Non-pigmented ciliary epithelial cell (primary cell): ENCODE measurements at regions not wholly inside any gene's neighbourhood (a gene's known extent, or its start where the extent isn't known, plus 50 kb on each side); places are given as distances from the start of the nearest gene placed in this dataset.

Source experiments
- DNase-seq: peaks from one replicate; pipeline ENCODE4 v3.0.0-alpha.2; 2010; ENCODE audit warnings: low read depth

- no peak for DNase-seq
Measured at GRCh38 chr11:92796744-92797143, 172.7 kb upstream of the MTNR1B start.

DNA sequence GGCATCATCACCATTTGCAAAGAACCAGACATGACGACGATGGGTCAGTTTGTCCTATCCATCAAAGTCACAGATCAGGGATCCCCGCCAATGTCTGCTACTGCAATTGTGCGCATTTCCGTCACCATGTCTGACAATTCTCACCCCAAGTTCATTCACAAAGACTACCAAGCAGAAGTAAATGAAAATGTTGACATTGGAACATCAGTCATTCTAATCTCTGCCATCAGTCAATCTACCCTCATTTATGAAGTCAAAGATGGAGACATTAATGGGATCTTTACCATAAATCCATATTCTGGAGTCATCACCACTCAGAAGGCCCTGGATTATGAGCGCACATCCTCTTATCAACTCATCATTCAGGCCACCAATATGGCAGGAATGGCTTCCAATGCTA is 171.6 kb upstream of the MTNR1B start:
- no peak for DNase-seq

GRCh38 chr11:92801685-92802084 is 167.8 kb upstream of the MTNR1B start:
- DNase-seq: no peak

DNA sequence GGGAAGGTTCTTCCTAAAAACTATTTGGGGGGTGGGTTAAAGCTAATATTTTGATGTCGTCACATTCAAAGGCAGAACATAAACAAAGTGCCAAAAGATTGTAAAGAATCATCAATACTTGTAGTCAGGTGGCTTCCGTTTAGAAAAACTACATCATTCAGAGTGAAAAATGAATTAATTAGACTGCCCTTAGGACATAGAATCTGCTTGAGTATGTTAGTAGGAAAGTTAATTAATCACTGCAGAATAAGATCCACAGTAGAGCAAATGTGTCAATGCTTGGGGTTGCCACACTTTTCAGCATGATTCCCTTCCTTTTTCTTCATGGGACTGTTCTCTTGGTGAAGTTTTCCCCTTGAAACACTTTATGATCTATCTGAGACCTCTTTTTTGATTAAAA is 166.8 kb upstream of the MTNR1B start:
- no peak for DNase-seq

- DNase-seq: no peak
Measured at GRCh38 chr11:92803391-92803790, 166.1 kb upstream of the MTNR1B start.

DNA sequence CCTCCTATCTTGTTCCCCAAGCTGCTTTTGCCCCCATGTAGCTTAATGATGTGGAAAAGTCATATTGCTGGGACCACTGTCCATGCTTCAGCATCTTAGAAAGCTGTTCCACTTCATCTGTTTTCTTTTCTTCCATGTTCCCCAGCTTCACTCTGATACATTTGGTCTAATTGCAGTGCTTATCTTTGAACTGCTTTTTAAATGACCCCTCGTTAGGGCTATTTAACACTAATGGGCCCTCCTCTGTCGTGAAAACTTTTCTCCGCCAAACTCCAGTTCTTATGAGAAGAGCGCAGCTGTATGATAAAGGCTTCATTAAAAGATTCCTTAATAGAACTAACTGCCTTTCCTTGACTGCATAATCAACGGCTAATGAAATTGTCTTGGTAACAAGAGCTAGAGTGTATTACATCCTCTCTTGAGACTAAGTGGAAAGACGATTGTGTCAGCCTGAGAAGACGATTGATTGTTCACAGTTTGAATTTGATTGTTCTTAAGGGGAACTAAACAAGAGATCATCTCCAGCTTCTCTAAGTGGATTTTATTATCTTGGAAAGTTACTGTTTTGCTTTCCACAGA is 165.0 kb upstream of the MTNR1B start:
- DNase-seq: no peak

- DNase-seq: no peak
Measured at GRCh38 chr11:92808022-92808421, 161.4 kb upstream of the MTNR1B start.

DNA sequence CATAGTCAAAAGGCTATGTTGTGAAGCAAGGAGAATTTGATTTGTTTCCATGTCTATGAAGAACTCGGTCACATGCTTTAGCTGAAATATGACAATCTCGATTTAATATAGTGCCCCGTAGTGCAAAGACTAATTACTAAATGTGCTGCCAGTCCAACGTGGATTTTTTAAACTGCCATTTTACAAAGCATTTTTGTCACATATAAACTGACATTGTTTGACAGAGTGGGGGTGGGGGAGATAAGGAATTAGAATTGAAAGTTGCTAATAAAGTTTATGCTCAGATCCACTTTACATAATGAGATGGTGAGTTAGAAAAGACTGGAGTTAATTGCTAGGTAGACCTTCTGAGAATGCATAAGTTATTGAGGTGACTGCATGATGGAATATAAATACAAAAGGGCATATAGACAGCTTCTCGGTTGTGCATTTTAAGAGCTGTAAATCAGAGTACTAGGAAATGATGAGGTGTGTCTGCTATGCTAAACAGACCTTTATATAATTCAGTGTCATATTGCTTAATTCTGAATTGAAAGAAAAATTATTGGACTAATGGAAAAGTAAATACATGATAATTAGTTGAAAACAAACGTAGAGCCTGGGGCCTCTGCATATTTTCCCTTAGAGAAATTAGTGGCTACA is 158.9 kb upstream of the MTNR1B start:
- no peak for DNase-seq

- DNase-seq: no peak
Measured at GRCh38 chr11:92811341-92811740, 158.1 kb upstream of the MTNR1B start.

GRCh38 chr11:92812841-92813240 is 156.6 kb upstream of the MTNR1B start:
- DNase-seq: no peak

DNA sequence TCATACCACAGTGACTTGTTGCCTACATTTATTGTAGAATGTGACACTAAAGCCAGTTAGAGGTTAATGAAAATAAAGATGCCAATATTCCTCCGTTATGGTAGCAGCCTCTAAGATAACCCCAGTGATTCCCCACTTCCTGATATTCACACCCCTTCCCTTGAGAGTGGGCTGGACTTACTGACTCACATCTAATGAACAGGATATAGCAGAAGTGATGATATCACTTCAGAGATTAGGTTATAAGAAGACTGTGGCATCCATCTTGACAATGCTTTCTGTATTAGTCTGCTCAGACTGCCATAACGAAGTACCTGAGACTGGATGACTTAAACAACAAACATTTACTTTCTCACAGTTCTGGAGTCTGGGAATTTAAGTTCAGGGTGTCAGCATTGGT is 149.6 kb upstream of the MTNR1B start:
- DNase-seq: no peak

GRCh38 chr11:92820860-92821259 is 148.6 kb upstream of the MTNR1B start:
- no peak for DNase-seq

GRCh38 chr11:92822410-92822809 is 147.0 kb upstream of the MTNR1B start:
- no peak for DNase-seq

DNA sequence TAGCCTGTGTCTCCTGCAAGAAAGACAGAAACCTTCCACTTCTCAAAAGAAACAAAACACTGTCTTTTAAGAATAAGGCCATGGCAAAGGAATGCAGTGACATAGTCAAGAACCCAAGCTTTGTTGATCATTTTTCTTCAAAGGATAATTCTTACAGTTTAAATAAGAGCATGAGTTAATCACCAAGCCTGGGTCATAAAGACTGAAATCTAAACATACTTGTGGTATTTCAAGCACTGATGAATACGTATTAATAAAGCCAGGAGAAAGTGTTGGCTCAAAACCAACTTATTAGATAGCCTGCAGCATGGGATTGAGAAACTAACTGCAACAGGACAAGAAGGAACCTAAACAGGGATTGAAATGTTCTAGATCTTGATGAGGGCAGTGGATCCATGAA is 143.3 kb upstream of the MTNR1B start:
- DNase-seq: peak; percentile 8

DNA sequence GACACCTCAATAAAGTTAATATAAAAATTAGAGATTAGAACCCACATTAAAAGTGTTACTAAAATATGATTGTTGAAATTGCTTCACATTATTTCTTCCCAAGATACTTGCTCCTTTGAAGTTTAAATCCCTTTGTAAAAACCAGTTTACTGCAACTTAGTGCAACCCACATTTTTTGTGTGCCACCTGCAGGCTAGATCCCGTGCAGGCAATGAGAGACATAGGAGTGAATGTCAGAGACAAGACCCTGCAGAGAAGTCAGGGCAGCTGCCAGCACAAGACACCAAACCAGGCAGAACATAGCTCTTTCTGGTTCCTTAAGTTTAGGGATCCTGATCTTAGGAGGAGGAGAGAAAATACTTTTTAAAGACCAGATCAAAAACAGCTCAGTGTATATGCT is 142.8 kb upstream of the MTNR1B start:
- DNase-seq: no peak

DNA sequence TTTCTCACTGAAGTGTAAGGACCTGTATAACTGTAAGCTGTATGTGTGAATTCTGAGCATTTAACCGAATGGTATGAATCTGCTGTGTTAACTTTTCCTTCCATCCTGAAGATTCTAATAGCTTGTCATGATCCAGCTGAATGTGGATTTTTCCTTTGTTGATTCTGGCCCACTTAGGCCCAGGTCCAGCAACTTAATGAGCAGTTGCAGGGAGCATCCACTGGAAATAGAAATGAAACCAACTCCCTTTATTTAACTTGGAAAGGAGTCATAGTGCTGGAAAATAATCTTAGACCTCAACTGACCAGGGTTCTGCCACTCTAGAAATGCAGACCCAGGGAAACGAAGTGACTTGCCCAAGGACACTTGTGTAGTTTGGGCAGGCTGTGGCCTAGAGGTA is 142.3 kb upstream of the MTNR1B start:
- no peak for DNase-seq

DNA sequence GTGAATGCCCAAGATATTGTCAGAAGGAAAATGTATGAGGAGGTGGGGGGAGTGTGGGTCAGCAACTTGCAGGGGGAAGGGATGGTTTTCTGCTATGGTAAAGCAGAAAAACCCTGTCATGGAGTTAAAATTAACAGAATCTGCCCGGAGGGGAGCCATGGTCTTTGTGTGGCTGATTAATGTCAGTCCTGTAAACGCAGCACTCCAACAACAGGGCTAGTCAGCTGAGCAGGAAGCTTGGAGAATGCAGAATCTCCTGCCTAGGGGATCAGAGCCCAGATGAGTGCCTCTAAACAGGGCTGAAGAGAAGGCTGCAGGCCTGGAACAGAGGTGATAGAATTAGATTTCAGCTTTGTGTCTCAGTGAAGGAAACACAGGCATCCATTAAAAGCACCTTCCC is 140.9 kb upstream of the MTNR1B start:
- DNase-seq: no peak

DNA sequence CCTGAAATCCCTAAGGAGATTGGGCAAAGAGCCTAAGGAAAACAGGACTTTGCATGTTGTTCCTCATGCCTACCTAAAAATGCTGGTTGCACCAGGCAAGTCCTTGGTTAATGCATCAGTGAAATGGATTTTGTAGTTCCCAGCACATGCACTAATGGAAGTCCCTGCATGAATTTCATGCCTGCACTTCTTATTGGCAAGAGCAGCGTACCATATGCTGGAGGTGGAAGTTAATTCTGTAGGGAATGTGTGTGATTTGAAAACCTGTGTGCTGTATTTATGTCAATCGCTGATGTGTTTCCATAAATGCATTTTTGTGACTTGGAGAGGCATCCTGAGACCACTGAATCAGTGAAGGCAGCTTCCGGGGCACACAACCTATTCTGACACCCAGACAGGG is 140.3 kb upstream of the MTNR1B start:
- DNase-seq: no peak

- DNase-seq: no peak
Measured at GRCh38 chr11:92829671-92830070, 139.8 kb upstream of the MTNR1B start.

DNA sequence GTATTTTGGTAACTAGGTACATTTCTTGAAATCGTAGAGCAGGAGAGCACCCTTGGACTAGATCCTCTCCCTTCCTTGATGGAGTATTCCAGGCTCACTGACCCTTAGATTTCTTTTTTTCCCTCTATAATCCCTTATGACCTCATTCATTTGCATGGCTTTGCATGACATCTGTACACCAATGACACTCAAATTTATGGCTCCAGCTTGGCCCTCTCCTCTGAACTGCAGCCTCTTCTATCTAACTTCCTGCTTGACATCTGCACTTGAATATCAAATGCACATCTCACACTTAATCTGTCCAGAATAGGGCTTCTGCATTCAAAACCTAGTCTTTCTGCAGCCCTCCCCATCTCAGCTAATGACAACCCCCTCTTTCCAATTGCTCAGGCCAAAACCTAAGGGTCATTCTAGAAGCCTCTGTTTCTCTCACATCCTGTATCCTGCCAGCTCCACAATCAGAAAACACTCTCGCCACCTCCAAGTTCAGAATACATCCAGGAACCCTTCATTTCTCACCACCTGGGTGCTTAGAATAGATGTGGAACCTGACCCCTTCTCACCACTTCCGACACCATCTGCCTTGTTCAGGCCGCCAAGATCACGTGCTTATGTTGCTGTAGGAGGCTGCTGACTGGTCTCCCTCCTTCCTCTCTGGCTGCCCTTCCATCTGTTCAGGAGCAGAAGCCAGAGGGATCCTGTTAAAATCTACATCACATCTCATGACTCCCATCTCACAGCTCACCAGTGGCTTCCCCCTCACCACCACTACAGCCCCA is 138.9 kb upstream of the MTNR1B start:
- no peak for DNase-seq

- no peak for DNase-seq
Measured at GRCh38 chr11:92834296-92835020, 135.0 kb upstream of the MTNR1B start.

GRCh38 chr11:92837595-92837994 is 131.9 kb upstream of the MTNR1B start:
- no peak for DNase-seq

- DNase-seq: no peak
Measured at GRCh38 chr11:92838759-92839310, 130.6 kb upstream of the MTNR1B start.
